Activated naive CD4-positive, alpha-beta T cell treated with anti-CD3 and anti-CD28 coated beads, Interleukin-2, amount 50 U/mL, for 72 hours (primary cell): ENCODE measurements at regions not wholly inside any gene's neighbourhood (a gene's known extent, or its start where the extent isn't known, plus 50 kb on each side); places are given as distances from the start of the nearest gene placed in this dataset.
"Not testable (repeated sequence)": the region's sequence is repeated elsewhere in the genome, so short reads cannot be mapped to it uniquely, and the experiment has no call there.

Source experiments
- ATAC-seq, 2 donors: fragments of 150-1000 bp; cut with Tn5 transposase; 2 replicates each; pipeline ENCODE4 v1.10.0; 2021; ENCODE audit warnings: mild to moderate bottlenecking in 2 of 2, moderate library complexity in 2 of 2
- DNase-seq, 2 donors: peaks; one replicate each; pipeline ENCODE4 v3.0.0; 2021 to 2022; ENCODE audit warnings: low spot score in 2 of 2
- H3K27ac Mint-ChIP-seq, 2 donors: one replicate each; pipeline ENCODE4 v1.8.0; 2022; ENCODE audit warnings: mild to moderate bottlenecking in 2 of 2, mixed read lengths in 2 of 2
- H3K36me3 Mint-ChIP-seq, 2 donors: one replicate each; pipeline ENCODE4 v1.8.0; 2022; ENCODE audit warnings: mixed read lengths in 2 of 2
- H3K9me3 Mint-ChIP-seq, 2 donors: one replicate each; pipeline ENCODE4 v1.8.0; 2022; ENCODE audit warnings: mixed read lengths in 2 of 2

- not testable (repeated sequence) for H3K36me3 Mint-ChIP-seq, H3K27ac Mint-ChIP-seq, ATAC-seq, DNase-seq
- H3K9me3 Mint-ChIP-seq, result peaks cover 16 to 18% of the 10 kb centered on the region in 2 donors
Measured at GRCh38 chr2:91742973-91743490, 3051.6 kb downstream of the RPIA start.

GRCh38 chr2:91743910-91744309 lies 3052.4 kb downstream of the RPIA start:
- ATAC-seq, result peak in 1 of 2 donors; percentile 96
- not testable (repeated sequence) for DNase-seq, H3K27ac Mint-ChIP-seq
- H3K9me3 Mint-ChIP-seq, result peaks cover 22 to 24% of the 10 kb centered on the region in 2 donors
- H3K36me3 Mint-ChIP-seq, result peaks cover 6 to 13% of the 10 kb centered on the region in 2 donors

GRCh38 chr2:91744700-91745141 lies 3053.2 kb downstream of the RPIA start:
- not testable (repeated sequence) for H3K27ac Mint-ChIP-seq, DNase-seq, ATAC-seq
- H3K36me3 Mint-ChIP-seq, result peaks cover 6 to 18% of the 10 kb centered on the region in 2 donors
- H3K9me3 Mint-ChIP-seq, result peaks cover 22 to 24% of the 10 kb centered on the region in 2 donors

GRCh38 chr2:91748902-91749301 lies 3057.4 kb downstream of the RPIA start:
- Mint-ChIP-seq H3K9me3 (peaks cover 8 to 9% of the 10 kb centered on the region in 2 donors), H3K36me3 (peaks cover 6 to 13% of the 10 kb centered on the region in 2 donors), H3K27ac (no peak overlapping the region)
- ATAC-seq (no peak), DNase-seq (no peak)

GRCh38 chr2:91749665-91750064 lies 3058.2 kb downstream of the RPIA start:
- not testable (repeated sequence) for ATAC-seq

GRCh38 chr2:91759361-91759941 lies 3068.0 kb downstream of the RPIA start:
- ATAC-seq, H3K36me3 Mint-ChIP-seq, H3K27ac Mint-ChIP-seq, H3K9me3 Mint-ChIP-seq, DNase-seq: not testable (repeated sequence)

More at GRCh38 chr2:91749665-91750064, 3058.2 kb downstream of the RPIA start:
- H3K27ac Mint-ChIP-seq, H3K9me3 Mint-ChIP-seq, DNase-seq: not testable (repeated sequence)
- peaks cover 6 to 13% of the 10 kb centered on the region in 2 donors for H3K36me3 Mint-ChIP-seq

GRCh38 chr2:91760672-91761071 lies 3069.2 kb downstream of the RPIA start:
- not testable (repeated sequence) for ATAC-seq, H3K27ac Mint-ChIP-seq, DNase-seq, H3K9me3 Mint-ChIP-seq, H3K36me3 Mint-ChIP-seq

- ATAC-seq, DNase-seq, H3K9me3 Mint-ChIP-seq, H3K27ac Mint-ChIP-seq, H3K36me3 Mint-ChIP-seq: not testable (repeated sequence)
Measured at GRCh38 chr2:91762312-91762711, 3070.8 kb downstream of the RPIA start.

GRCh38 chr2:91763710-91764109 lies 3072.2 kb downstream of the RPIA start:
- not testable (repeated sequence) for DNase-seq, H3K36me3 Mint-ChIP-seq, ATAC-seq, H3K9me3 Mint-ChIP-seq, H3K27ac Mint-ChIP-seq

- not testable (repeated sequence) for H3K27ac Mint-ChIP-seq, ATAC-seq, H3K36me3 Mint-ChIP-seq, DNase-seq, H3K9me3 Mint-ChIP-seq
Measured at GRCh38 chr2:91764581-91765002, 3073.1 kb downstream of the RPIA start.

GRCh38 chr2:91765018-91765754 lies 3073.7 kb downstream of the RPIA start:
- ATAC-seq, DNase-seq, H3K36me3 Mint-ChIP-seq, H3K9me3 Mint-ChIP-seq, H3K27ac Mint-ChIP-seq: not testable (repeated sequence)

GRCh38 chr2:91766349-91767048 lies 3075.0 kb downstream of the RPIA start:
- not testable (repeated sequence) for H3K9me3 Mint-ChIP-seq, H3K36me3 Mint-ChIP-seq, DNase-seq, ATAC-seq
- peak overlapping the region in 1 of 2 donors; percentile 14 for H3K27ac Mint-ChIP-seq

GRCh38 chr2:91768301-91768700 lies 3076.8 kb downstream of the RPIA start:
- H3K27ac Mint-ChIP-seq, DNase-seq, H3K9me3 Mint-ChIP-seq, ATAC-seq, H3K36me3 Mint-ChIP-seq: not testable (repeated sequence)

- not testable (repeated sequence) for DNase-seq, H3K9me3 Mint-ChIP-seq, H3K36me3 Mint-ChIP-seq, H3K27ac Mint-ChIP-seq, ATAC-seq
Measured at GRCh38 chr2:91768997-91769396, 3077.5 kb downstream of the RPIA start.

GRCh38 chr2:91770046-91770575 lies 3078.6 kb downstream of the RPIA start:
- H3K36me3 Mint-ChIP-seq, H3K27ac Mint-ChIP-seq, ATAC-seq, H3K9me3 Mint-ChIP-seq, DNase-seq: not testable (repeated sequence)

- ATAC-seq, H3K36me3 Mint-ChIP-seq, DNase-seq, H3K9me3 Mint-ChIP-seq, H3K27ac Mint-ChIP-seq: not testable (repeated sequence)
Measured at GRCh38 chr2:91771604-91772003, 3080.1 kb downstream of the RPIA start.
